Tibial nerve (tissue), 3 donors: ENCODE measurements at regions not wholly inside any gene's neighbourhood (a gene's known extent, or its start where the extent isn't known, plus 50 kb on each side); places are given as distances from the start of the nearest gene placed in this dataset.

Experiments
- CTCF ChIP-seq, 5 experiments: fragments of 200-600 bp in 3 of 5; fragments of 450-650 bp in 2 of 5; sonication (generic) in 3 of 5; IDR thresholded peaks; one replicate each; pipeline ENCODE4 v1.5.1; 2016 to 2019; ENCODE audit warnings: antibody characterized with exemption in 5 of 5, mild to moderate bottlenecking in 3 of 5, moderate library complexity in 2 of 5
- POLR2A ChIP-seq, 2 donors: fragments of 450-650 bp; IDR thresholded peaks; one replicate each; pipeline ENCODE4 v1.6.1; 2017; ENCODE audit warnings: antibody characterized with exemption in 2 of 2, mild to moderate bottlenecking in 2 of 2, moderate library complexity in 2 of 2

DNA sequence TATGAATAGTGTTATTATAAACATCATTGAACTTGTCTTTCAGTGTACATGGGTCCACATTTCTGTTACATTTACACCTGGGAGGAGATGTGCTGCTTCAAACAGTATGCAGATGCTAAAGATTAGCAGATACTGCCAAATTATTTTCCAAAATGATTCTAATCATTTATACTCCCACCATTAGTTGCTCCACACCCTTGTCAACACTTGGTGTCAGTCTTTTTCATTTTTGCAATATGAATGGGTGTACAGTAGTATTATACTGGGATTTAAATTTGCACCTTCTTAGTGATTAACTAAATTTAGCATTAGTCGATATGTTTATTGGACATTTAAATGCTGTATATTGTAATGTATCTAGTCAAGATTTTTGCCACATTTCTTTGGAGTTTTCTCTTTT is 131.6 kb upstream of the GRID2 start:
- TF ChIP-seq CTCF (IDR thresholded peaks at IDR 0.05) (peak in 1 of 5 experiments; percentile 27), POLR2A (IDR thresholded peaks at IDR 0.05) (no peak)
